HTERT RPE-1 (cell line): ENCODE measurements at regions not wholly inside any gene's neighbourhood (a gene's known extent, or its start where the extent isn't known, plus 50 kb on each side); places are given as distances from the start of the nearest gene placed in this dataset.
"Not testable (repeated sequence)": the region's sequence is repeated elsewhere in the genome, so short reads cannot be mapped to it uniquely, and the experiment has no call there.

Source experiments
- in situ Hi-C: fragments of 300-500 bp; cut with MboI; formaldehyde crosslinking; loops from 4 replicates; pipeline ENCODE4 v1.14.3; 2020; ENCODE audit warnings: low sequenced_read_pairs

GRCh38 chr13:44142540-44142867 lies 231.1 kb upstream of the SERP2 start:
- in situ Hi-C loops, result no loop called here

- in situ Hi-C loops, result no loop called here
These were observed 230.5 kb upstream of the SERP2 start for GRCh38 chr13:44142941-44143665.

- in situ Hi-C loops, result no loop called here
These were observed 227.5 kb upstream of the SERP2 start for GRCh38 chr13:44146138-44146537.

- in situ Hi-C loops, result no loop called here
These were observed 226.4 kb upstream of the SERP2 start for GRCh38 chr13:44147233-44147632.

GRCh38 chr13:44147648-44148047 lies 226.0 kb upstream of the SERP2 start:
- in situ Hi-C loops, result no loop called here

- in situ Hi-C loops, result no loop called here
These were observed 225.3 kb upstream of the SERP2 start for GRCh38 chr13:44148159-44148914.

GRCh38 chr13:44149231-44149630 lies 224.4 kb upstream of the SERP2 start:
- in situ Hi-C loops, result not testable (repeated sequence)

GRCh38 chr13:44149821-44150220 lies 223.8 kb upstream of the SERP2 start:
- in situ Hi-C loops, result no loop called here

GRCh38 chr13:44151474-44151873 lies 222.2 kb upstream of the SERP2 start:
- in situ Hi-C loops, result no loop called here

GRCh38 chr13:44153496-44153895 lies 220.1 kb upstream of the SERP2 start:
- in situ Hi-C loops, result no loop called here

- in situ Hi-C loops, result no loop called here
These were observed 218.0 kb upstream of the SERP2 start for GRCh38 chr13:44155422-44156293.

- in situ Hi-C loops, result no loop called here
These were observed 217.3 kb upstream of the SERP2 start for GRCh38 chr13:44156294-44156658.

- in situ Hi-C loops, result no loop called here
These were observed 216.0 kb upstream of the SERP2 start for GRCh38 chr13:44157606-44158005.

- in situ Hi-C loops, result no loop called here
These were observed 215.5 kb upstream of the SERP2 start for GRCh38 chr13:44158098-44158521.

GRCh38 chr13:44158881-44159632 lies 214.6 kb upstream of the SERP2 start:
- in situ Hi-C loops, result no loop called here

GRCh38 chr13:44159633-44160279 lies 213.9 kb upstream of the SERP2 start:
- in situ Hi-C loops, result no loop called here

- in situ Hi-C loops, result no loop called here
These were observed 212.9 kb upstream of the SERP2 start for GRCh38 chr13:44160591-44161191.

- in situ Hi-C loops, result no loop called here
These were observed 210.5 kb upstream of the SERP2 start for GRCh38 chr13:44163108-44163507.

GRCh38 chr13:44165221-44165888 lies 208.3 kb upstream of the SERP2 start:
- in situ Hi-C loops, result no loop called here
